ENCODE measurements at regions not wholly inside any gene's neighbourhood (a gene's known extent, or its start where the extent isn't known, plus 50 kb on each side); places are given as distances from the start of the nearest gene placed in this dataset.

- no peaks in the 10 kb centered on the region for H3K36me3 ChIP-seq
- H3K4me3 ChIP-seq: no peak overlapping the region
- no peak for DNase-seq
- no peaks in the 10 kb centered on the region for H3K9me3 ChIP-seq
- no peaks in the 10 kb centered on the region for H3K27me3 ChIP-seq
Observed at GRCh38 chr10:123297175-123297574, 143.0 kb downstream of the BUB3 start.

- no peak for DNase-seq
- Histone ChIP-seq H3K9me3 (no peaks in the 10 kb centered on the region), H3K27me3 (no peaks in the 10 kb centered on the region), H3K4me3 (no peak overlapping the region), H3K36me3 (no peaks in the 10 kb centered on the region)
Observed at GRCh38 chr10:123298583-123298982, 144.4 kb downstream of the BUB3 start.

- Histone ChIP-seq H3K4me3 (no peak overlapping the region), H3K9me3 (no peaks in the 10 kb centered on the region), H3K36me3 (no peaks in the 10 kb centered on the region), H3K27me3 (no peaks in the 10 kb centered on the region)
- DNase-seq: no peak
Observed at GRCh38 chr10:123299598-123299997, 145.4 kb downstream of the BUB3 start.

GRCh38 chr10:123301077-123301857, 147.1 kb downstream of the BUB3 start:
- H3K27me3 ChIP-seq: no peaks in the 10 kb centered on the region
- H3K9me3 ChIP-seq: no peaks in the 10 kb centered on the region
- H3K36me3 ChIP-seq: no peaks in the 10 kb centered on the region
- no peak overlapping the region for H3K4me3 ChIP-seq
- peak; percentile 84 for DNase-seq

- H3K9me3 ChIP-seq: no peaks in the 10 kb centered on the region
- no peak for DNase-seq
- no peaks in the 10 kb centered on the region for H3K36me3 ChIP-seq
- no peaks in the 10 kb centered on the region for H3K27me3 ChIP-seq
- H3K4me3 ChIP-seq: no peak overlapping the region
Observed at GRCh38 chr10:123303581-123304337, 149.6 kb downstream of the BUB3 start.

- no peak for DNase-seq
- H3K4me3 ChIP-seq: no peak overlapping the region
- no peaks in the 10 kb centered on the region for H3K36me3 ChIP-seq
- H3K9me3 ChIP-seq: no peaks in the 10 kb centered on the region
- H3K27me3 ChIP-seq: no peaks in the 10 kb centered on the region
Observed at GRCh38 chr10:123305671-123306070, 151.5 kb downstream of the BUB3 start.

GRCh38 chr10:123306290-123306689, 152.1 kb downstream of the BUB3 start:
- no peaks in the 10 kb centered on the region for H3K9me3 ChIP-seq
- no peaks in the 10 kb centered on the region for H3K27me3 ChIP-seq
- H3K36me3 ChIP-seq: no peaks in the 10 kb centered on the region
- no peak overlapping the region for H3K4me3 ChIP-seq
- DNase-seq: no peak

- no peak overlapping the region for H3K4me3 ChIP-seq
- H3K9me3 ChIP-seq: no peaks in the 10 kb centered on the region
Observed at GRCh38 chr10:123309731-123310130, 155.5 kb downstream of the BUB3 start.

GRCh38 chr10:123316776-123317175, 162.6 kb downstream of the BUB3 start:
- Histone ChIP-seq H3K36me3 (no peaks in the 10 kb centered on the region), H3K27me3 (no peaks in the 10 kb centered on the region), H3K9me3 (no peaks in the 10 kb centered on the region), H3K4me3 (no peak overlapping the region)
- no peak for DNase-seq

More at GRCh38 chr10:123309731-123310130, 155.5 kb downstream of the BUB3 start:
- H3K27me3 ChIP-seq: no peaks in the 10 kb centered on the region
- H3K36me3 ChIP-seq: no peaks in the 10 kb centered on the region
- peak; percentile 85 for DNase-seq

GRCh38 chr10:123318516-123318915, 164.3 kb downstream of the BUB3 start:
- Histone ChIP-seq H3K9me3 (no peaks in the 10 kb centered on the region), H3K27me3 (no peaks in the 10 kb centered on the region), H3K36me3 (no peaks in the 10 kb centered on the region), H3K4me3 (no peak overlapping the region)
- DNase-seq: no peak

- Histone ChIP-seq H3K27me3 (no peaks in the 10 kb centered on the region), H3K4me3 (no peak overlapping the region), H3K36me3 (no peaks in the 10 kb centered on the region), H3K9me3 (no peaks in the 10 kb centered on the region)
- DNase-seq: no peak
Observed at GRCh38 chr10:123320091-123320490, 165.9 kb downstream of the BUB3 start.

GRCh38 chr10:123323884-123324283, 169.7 kb downstream of the BUB3 start:
- Histone ChIP-seq H3K9me3 (no peaks in the 10 kb centered on the region), H3K27me3 (no peaks in the 10 kb centered on the region), H3K36me3 (no peaks in the 10 kb centered on the region), H3K4me3 (no peak overlapping the region)
- DNase-seq: no peak

GRCh38 chr10:123325663-123326190, 171.5 kb downstream of the BUB3 start:
- Histone ChIP-seq H3K4me3 (no peak overlapping the region), H3K36me3 (no peaks in the 10 kb centered on the region)
- DNase-seq: no peak

GRCh38 chr10:123326674-123327073, 172.5 kb downstream of the BUB3 start:
- no peak for DNase-seq
- H3K4me3 ChIP-seq: no peak overlapping the region
- no peaks in the 10 kb centered on the region for H3K27me3 ChIP-seq
- no peaks in the 10 kb centered on the region for H3K36me3 ChIP-seq
- no peaks in the 10 kb centered on the region for H3K9me3 ChIP-seq

More at GRCh38 chr10:123325663-123326190, 171.5 kb downstream of the BUB3 start:
- no peaks in the 10 kb centered on the region for H3K9me3 ChIP-seq
- no peaks in the 10 kb centered on the region for H3K27me3 ChIP-seq

- DNase-seq: no peak
- H3K4me3 ChIP-seq: no peak overlapping the region
- no peaks in the 10 kb centered on the region for H3K27me3 ChIP-seq
- no peaks in the 10 kb centered on the region for H3K9me3 ChIP-seq
- H3K36me3 ChIP-seq: no peaks in the 10 kb centered on the region
Observed at GRCh38 chr10:123327450-123327849, 173.2 kb downstream of the BUB3 start.

GRCh38 chr10:123327896-123328295, 173.7 kb downstream of the BUB3 start:
- no peaks in the 10 kb centered on the region for H3K36me3 ChIP-seq

GRCh38 chr10:123331438-123331837, 177.2 kb downstream of the BUB3 start:
- DNase-seq: no peak
- Histone ChIP-seq H3K9me3 (no peaks in the 10 kb centered on the region), H3K27me3 (no peaks in the 10 kb centered on the region), H3K4me3 (no peak overlapping the region), H3K36me3 (no peaks in the 10 kb centered on the region)

More at GRCh38 chr10:123327896-123328295, 173.7 kb downstream of the BUB3 start:
- Histone ChIP-seq H3K9me3 (no peaks in the 10 kb centered on the region), H3K4me3 (no peak overlapping the region), H3K27me3 (no peaks in the 10 kb centered on the region)
- DNase-seq: no peak

Measured in MG63 (cell line).